Fibroblast of the aortic adventitia (primary cell): ENCODE measurements at regions not wholly inside any gene's neighbourhood (a gene's known extent, or its start where the extent isn't known, plus 50 kb on each side); places are given as distances from the start of the nearest gene placed in this dataset.
A peak's percentile ranks its signal among the peaks of the same experiment; 100 is the strongest.

Experiments used
- DNase-seq: peaks from one replicate; pipeline ENCODE4 v3.0.0-alpha.2; 2010; ENCODE audit warnings: low read depth
- H3K4me3 ChIP-seq: 2 replicates; pipeline ENCODE4 v1.5.1; 2011; ENCODE audit warnings: low read depth, mild to moderate bottlenecking, control low read depth, low read length, moderate library complexity
- CTCF ChIP-seq: IDR thresholded peaks from 2 replicates; pipeline ENCODE4 v1.5.1; 2011; ENCODE audit warnings: mild to moderate bottlenecking, low read length, control low read depth, inconsistent platforms; ENCODE audit not compliant: insufficient read depth

- H3K4me3 ChIP-seq, result no peak overlapping the region
- DNase-seq, result no peak
- TF ChIP-seq CTCF, result no peak
These were observed 168.5 kb upstream of the IRF2BP2 start for GRCh38 chr1:234778221-234779159.

GRCh38 chr1:234777856-234778220, 167.9 kb upstream of the IRF2BP2 start:
- DNase-seq, result no peak
- no peak for TF ChIP-seq CTCF
- H3K4me3 ChIP-seq, result no peak overlapping the region

DNA sequence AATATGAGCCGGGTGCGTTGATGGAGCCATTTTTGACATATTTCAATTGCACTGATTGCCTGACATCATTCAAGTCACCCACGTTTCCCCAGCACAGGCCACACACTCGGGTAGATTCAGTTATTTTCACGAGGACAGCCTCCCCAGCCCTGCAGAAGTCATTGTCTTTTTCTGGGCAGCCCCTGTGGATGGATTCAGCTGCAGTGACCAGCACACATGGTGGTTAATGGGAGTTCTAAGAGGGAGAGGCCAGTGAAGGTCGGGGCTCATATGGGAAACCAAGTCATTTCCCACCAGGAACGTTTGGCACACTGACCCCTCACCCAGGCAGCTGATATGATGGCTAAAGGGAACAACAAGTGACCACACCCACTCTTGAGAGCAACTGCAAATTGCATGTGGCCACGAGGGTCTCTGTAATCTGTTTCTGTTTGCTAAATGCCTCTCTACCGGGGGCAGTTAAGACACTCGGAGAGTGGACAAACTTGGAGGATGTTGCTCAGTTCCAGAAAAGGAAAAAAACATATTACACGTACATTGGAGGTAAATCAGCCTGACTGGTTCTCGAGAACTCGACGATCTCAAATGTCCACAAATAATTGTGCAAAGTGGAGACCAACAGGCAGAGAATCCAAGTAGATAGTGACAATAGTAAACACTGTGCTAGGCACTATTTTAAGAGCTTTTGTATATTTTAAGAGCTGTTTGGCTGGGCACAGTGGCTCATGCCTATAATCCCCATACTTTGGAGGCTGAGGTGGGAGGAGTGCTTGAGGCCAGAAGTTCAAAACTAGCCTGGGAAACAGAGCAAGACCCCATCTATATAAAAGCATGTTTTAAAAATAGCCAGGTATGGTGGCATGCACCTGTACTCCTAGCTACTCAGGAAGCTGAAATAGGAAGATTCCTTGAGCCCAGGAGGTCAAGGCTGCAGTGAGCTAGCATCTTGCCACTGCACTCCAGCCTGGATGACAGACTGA, 167.2 kb upstream of the IRF2BP2 start:
- no peak for TF ChIP-seq CTCF
- no peak for DNase-seq
- H3K4me3 ChIP-seq, result no peak overlapping the region

- DNase-seq, result no peak
- TF ChIP-seq CTCF, result no peak
- H3K4me3 ChIP-seq, result no peak overlapping the region
These were observed 166.4 kb upstream of the IRF2BP2 start for GRCh38 chr1:234776256-234776875.

DNA sequence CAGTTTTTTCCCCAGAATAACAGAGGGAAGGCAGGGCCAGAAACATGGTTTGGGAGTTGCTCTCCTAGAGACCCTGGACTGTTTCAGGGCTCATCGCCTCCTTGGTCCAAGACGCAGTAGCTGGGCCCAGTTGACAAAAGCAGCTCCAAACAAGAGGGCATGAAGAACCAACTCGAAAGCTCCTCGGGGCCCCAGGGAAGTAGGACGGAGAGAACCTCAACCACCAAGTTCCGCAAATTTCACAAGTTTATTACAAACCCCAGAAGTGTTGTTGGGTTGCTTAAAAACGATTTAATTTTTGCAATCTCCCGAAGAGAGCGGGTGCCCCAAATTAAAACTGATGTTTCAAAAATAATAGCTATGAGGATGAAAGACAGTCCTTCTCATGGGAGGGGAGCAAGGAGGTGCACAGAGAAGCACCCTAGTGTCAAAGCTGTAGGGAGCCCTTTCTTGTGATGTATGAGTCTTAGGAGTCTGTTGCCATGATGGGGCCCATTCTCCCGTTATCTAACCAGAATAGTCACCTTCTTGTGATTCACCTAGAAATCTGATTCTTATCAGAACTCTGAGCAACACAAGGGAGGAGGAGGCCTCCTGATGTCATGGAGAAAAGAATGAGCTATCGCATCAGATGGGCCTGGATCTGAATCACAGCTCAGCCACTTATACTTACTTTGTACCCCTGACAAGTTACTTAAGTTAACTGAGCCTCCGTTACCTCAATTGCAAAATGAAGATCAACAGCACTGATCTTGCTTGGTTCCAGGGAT, 165.7 kb upstream of the IRF2BP2 start:
- no peak for DNase-seq
- no peak for TF ChIP-seq CTCF

GRCh38 chr1:234774971-234775370, 165.0 kb upstream of the IRF2BP2 start:
- TF ChIP-seq CTCF, result no peak
- no peak overlapping the region for H3K4me3 ChIP-seq
- DNase-seq, result peak; percentile 55

More for the DNA sequence above, 165.7 kb upstream of the IRF2BP2 start:
- no peak overlapping the region for H3K4me3 ChIP-seq
